ENCODE measurements at regions not wholly inside any gene's neighbourhood (a gene's known extent, or its start where the extent isn't known, plus 50 kb on each side); places are given as distances from the start of the nearest gene placed in this dataset.
"Not testable (repeated sequence)": the region's sequence is repeated elsewhere in the genome, so short reads cannot be mapped to it uniquely, and the experiment has no call there.

GRCh38 chr21:15562748-15563147, 167.0 kb upstream of the USP25 start:
- DNase-seq (ENCODE audit: extremely low read depth in 1 of 2, low read depth in 1 of 2): no peak

GRCh38 chr21:15564907-15565306, 164.9 kb upstream of the USP25 start:
- DNase-seq (ENCODE audit: extremely low read depth in 1 of 2, low read depth in 1 of 2): no peak

DNA sequence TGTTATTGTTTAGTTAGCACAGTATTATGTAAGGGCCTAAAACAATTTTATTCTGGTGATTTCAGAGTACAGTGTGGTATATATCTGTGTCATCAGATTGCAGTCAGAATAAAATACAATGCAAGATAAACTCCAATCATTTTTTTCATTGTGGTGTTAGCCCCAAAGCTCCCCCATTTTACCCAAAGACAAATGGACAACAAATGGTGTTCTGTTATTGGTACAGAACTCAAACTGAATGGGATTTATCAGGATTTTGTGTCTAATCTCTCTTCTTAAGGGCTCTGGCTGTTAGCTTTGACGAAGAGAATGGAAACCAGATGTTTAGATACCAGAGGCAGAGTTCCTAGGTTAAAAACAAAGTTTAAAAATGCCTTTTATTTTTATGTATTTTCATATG, 163.1 kb upstream of the USP25 start:
- no peak for DNase-seq (ENCODE audit: extremely low read depth in 1 of 2, low read depth in 1 of 2)

- no peak for DNase-seq (ENCODE audit: extremely low read depth in 1 of 2, low read depth in 1 of 2)
Measured at GRCh38 chr21:15567191-15567590, 162.6 kb upstream of the USP25 start.

DNA sequence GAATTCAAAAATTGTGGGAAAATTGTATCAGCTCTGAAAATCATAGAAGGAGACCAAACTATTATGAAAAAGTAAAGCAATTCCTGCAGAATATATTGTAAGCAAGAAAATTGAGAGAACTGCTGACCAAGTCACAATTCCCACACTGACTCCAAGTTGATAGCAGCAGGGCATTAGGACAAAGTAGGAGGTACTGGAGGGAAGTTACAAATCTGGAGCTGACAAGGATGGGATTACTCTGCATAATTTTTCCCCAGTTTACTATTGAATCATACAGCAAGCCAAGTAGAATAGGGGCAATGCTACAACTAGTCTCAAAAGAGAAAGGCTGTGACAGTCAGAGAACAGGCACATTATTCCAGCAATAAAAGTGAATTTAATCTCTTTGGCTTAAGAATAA, 161.3 kb upstream of the USP25 start:
- DNase-seq (ENCODE audit: extremely low read depth in 1 of 2, low read depth in 1 of 2): no peak

DNA sequence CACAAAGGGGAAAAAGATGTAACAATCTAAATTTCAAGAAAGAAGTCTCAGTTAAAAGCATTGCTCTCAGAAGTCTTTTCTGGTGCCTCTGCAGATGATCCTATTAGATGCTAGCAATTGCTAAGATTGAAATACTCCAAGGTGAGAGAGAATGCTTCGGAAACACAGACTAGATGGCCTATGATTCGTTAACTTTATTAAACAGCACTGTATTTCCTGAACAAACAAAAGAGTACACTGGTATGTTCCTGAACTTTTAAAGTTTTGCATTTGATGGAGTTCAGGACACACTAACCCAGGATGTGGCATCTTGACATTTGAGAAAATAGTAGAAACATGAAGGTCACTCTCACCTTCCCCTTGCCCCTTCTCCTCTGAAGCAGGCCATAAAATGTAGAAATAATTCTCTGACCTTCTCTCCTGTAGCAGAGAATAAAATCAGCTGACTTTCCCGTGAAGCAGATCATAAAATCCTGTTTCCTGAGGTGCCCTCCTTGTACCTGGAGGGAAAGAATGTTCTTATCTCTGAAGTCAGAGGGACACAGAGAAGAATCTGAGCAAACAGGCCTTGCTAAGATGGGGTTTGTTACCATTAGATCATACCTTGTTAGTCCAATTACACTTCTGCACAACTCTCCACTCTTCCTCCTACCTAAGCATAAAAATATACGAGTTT, 142.9 kb upstream of the USP25 start:
- DNase-seq (ENCODE audit: extremely low read depth in 1 of 2, low read depth in 1 of 2): no peak

DNA sequence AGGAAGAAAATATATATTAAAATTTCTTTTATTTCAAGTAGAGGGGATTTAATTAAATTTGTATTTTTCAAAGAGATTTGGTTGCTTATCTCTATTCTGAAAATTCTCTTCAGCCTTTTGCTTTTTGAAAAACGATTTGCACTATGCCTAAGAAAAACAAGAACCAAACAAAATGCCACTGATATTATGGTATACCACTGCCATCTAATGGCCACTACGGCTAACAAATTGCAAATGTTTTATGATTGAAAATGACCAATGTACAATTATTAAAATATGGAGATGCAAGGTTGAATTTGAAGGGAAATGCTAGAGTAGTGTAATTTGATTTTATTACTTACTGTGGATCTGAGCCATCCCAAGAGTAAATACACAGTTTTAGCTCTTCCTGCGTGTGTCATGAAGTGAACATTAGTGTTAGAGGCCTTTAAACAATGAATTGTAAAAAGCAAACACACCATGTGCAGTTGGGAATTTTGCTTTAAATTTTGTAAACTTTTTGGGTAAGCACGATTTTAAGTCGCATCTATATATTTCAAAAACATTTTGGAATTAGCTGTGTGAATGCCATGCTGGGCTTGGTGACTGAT, 137.4 kb upstream of the USP25 start:
- no peak for DNase-seq (ENCODE audit: extremely low read depth in 1 of 2, low read depth in 1 of 2)

- DNase-seq (ENCODE audit: extremely low read depth in 1 of 2, low read depth in 1 of 2): no peak
Measured at GRCh38 chr21:15592957-15593356, 136.8 kb upstream of the USP25 start.

DNA sequence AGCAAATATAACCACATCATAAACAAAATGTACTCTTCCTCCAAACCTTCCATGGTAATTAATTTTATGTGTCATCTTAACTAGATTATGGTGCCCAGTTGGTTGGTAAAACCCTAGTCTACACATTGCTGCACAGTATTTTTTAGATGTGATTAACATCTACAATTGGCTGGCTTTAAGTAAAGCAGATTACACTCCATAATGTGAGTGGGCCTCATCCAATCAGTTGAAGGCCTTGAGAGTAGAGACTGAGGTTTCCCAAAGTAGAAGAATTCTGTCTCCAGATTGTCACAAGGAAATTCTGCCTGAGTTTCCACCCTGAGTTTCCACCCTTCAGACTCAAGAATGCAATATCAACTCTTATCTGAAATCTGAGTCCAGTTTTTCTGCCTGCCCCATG, 128.4 kb upstream of the USP25 start:
- DNase-seq (ENCODE audit: extremely low read depth in 1 of 2, low read depth in 1 of 2): no peak

DNA sequence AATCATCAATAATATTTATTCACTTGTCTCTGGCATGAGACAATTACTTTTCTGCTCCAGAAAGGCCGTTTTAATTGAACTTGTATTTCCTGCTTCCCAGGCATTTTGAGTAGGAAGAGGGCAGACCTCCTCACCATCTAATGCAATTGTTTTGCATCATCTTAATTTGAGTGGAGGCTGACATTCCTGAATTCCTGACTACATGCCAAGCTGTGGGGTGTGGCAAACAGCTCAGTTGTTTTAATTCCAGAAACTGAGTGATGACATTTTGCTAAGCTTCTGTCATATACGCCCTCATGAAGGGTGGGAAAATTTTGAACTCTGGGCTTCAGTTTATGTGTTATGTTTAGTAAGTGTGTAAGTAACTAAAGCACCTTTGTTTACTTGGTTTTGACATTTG, 125.4 kb upstream of the USP25 start:
- DNase-seq (ENCODE audit: extremely low read depth in 1 of 2, low read depth in 1 of 2): no peak

- no peak for DNase-seq (ENCODE audit: extremely low read depth in 1 of 2, low read depth in 1 of 2)
Measured at GRCh38 chr21:15614766-15615165, 115.0 kb upstream of the USP25 start.

GRCh38 chr21:15616864-15617574, 112.8 kb upstream of the USP25 start:
- DNase-seq (ENCODE audit: extremely low read depth in 1 of 2, low read depth in 1 of 2): no peak

DNA sequence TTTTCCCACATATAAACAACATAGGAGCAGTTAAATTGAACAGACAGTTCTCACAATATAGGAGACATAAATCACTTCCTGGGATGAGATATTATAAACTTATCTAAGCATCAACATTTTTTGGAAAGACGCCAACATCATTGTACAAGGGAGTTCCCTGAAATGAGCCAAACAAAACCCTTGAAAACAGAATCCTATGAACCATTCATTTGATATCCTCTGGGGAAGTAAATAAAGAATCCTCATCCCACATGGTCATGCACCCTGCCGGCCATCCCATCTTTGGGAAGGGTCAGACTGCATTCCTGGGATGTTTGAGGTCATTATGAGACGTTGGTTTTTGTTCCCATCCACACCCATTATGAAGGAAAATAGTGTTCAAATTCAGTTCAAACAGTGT, 111.8 kb upstream of the USP25 start:
- no peak for DNase-seq (ENCODE audit: extremely low read depth in 1 of 2, low read depth in 1 of 2)

DNA sequence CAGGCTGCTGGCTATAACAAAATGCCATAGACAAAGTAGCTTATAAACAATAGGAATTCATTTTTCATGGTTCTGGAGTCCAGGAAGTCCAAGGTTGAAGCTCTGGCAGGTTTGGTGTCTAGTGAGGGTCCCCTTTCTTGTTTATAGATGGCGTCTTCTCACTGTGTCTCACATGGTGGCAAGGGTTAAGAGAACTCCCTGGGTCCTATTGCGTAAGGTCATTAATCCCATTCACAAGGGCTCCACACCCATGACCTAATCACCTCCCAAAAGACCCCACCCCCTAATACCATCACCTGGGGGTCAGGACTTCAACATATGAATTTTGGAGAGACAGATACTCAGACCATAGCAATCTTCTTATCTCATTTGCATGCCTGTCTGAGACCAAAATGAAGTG, 108.9 kb upstream of the USP25 start:
- no peak for DNase-seq (ENCODE audit: extremely low read depth in 1 of 2, low read depth in 1 of 2)

DNA sequence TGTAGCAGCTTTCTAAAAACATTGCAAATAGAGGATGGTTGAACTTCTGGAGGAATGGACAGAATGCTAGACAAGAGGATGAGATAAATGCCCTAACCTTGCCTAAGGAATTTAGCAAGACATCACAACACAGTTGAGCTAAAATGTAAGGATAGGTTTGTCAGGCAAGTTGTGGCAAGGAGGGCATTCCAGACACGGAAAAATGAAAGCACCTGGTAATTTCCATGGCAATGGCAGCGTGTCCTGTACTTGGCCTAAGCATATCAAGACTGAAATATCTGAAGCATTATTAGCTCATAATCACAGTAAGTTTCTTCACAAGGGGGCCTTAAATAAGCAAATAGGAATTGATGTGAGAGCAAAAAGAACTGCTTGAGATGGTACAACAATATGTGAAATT, 105.1 kb upstream of the USP25 start:
- DNase-seq (ENCODE audit: extremely low read depth in 1 of 2, low read depth in 1 of 2): no peak

DNA sequence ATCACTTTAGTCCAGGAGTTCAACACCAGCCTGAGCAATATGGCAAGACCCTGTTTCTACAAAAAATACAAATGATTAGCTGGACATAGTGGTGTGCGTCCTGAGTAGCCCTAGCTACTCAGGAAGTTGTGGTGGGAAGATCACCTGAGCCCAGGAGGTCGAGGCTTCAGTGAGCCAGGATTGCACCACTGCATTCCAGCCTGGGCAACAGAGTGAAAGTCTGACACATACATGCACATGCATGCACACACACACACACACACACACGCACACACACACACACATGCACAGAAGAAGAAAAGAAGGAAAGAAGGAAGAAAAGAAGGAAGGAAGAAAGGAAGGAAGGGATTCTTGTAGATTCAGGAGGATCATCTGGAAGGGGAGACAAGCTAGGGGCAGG, 104.4 kb upstream of the USP25 start:
- no peak for DNase-seq (ENCODE audit: extremely low read depth in 1 of 2, low read depth in 1 of 2)

DNA sequence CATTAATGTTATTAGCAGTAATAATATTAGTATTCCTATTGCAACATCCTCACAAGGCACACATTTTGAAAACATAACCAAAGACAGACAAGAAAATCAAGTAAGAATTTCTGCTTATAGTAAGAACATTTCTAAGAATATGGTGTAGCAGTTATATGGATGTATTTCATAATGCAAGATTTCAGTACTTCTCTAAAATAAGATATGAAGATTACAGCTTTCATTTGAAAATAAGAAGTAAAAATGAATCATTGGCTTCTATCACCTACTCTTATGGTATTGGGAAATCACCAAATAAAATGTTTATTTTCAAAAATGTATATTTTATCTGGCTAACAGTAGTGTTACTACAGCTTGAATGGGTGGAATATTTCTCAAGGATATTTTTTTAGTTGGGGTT, 103.8 kb upstream of the USP25 start:
- no peak for DNase-seq (ENCODE audit: extremely low read depth in 1 of 2, low read depth in 1 of 2)

- DNase-seq (ENCODE audit: extremely low read depth in 1 of 2, low read depth in 1 of 2): no peak
Measured at GRCh38 chr21:15627011-15627410, 102.8 kb upstream of the USP25 start.

DNA sequence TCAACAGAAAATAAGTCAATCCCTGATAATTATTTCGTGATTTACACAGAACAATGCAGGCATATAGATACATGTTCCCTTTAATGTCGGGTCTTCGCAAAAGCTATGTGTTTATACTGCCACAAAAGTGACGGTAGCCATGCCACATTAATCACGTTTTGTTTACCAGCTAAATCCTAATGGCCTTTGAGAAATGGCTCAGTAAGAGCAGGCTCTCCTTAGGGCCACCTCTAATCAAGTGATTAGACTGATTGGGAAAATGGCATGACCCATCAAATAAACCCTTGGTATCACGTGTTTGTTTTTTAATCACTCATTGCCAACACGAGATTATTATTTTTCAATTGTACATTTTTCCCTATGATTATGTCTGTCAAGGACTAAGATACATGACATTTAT, 102.0 kb upstream of the USP25 start:
- DNase-seq (ENCODE audit: extremely low read depth in 1 of 2, low read depth in 1 of 2): no peak

GRCh38 chr21:15631342-15631741, 98.4 kb upstream of the USP25 start:
- no peak for DNase-seq (ENCODE audit: extremely low read depth in 1 of 2, low read depth in 1 of 2)

DNA sequence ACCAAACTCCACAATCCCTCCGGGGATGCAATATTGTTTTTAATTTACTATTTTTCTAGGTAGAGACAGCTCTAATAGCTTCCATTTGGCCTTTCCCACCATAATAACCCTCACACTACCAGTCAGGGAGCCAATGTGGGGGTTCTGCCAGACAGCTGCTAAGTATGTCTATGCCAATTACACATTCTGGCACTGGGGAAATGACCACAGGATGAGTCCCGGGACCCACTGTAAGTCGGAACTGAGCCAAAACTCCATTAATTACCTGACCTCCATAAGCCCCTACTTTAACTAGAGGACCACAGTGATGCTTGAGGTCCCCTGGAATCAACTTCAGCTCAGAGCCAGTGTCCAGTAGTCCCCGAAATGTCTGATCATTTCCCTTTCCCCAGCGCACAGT, 95.2 kb upstream of the USP25 start:
- DNase-seq (ENCODE audit: extremely low read depth in 1 of 2, low read depth in 1 of 2): not testable (repeated sequence)

DNA sequence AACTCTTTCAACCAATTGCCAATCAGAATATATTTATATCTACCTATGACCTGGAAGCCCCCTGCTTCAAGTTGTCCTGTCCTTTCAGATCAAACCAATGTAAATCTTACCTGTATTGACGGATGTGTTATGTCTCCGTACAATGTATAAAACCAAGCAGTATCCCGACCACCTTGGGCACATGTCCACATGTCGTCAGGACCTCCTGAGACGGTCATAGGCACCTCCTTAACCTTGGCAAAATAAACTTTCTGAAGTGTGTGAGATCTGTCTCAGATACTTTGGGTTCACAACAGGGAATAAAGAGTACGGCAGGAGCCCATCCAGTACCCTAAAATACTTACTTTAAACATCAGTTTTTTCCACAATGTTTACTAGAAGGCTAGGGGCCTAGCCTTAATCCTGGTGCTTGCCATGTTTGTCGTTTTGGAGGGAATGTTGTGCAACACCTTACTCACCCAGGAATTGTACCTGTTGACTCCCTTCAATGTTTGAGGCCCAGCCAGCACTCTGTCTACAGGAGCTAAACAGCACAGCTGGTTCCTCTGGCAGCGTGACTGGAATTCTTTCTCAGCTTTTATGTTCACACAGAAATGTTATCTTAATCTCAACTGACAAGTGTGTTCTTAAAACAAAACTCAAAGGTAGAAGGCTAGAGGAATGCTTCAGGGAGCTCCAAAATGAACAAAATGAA, 90.8 kb upstream of the USP25 start:
- no peak for DNase-seq (ENCODE audit: extremely low read depth in 1 of 2, low read depth in 1 of 2)

All from stimulated activated CD8-positive, alpha-beta memory T cell treated with anti-CD3 and anti-CD28 coated beads, Interleukin-7, amount 100 ng/mL, for 48 hours (primary cell).